ENCODE measurements at regions not wholly inside any gene's neighbourhood (a gene's known extent, or its start where the extent isn't known, plus 50 kb on each side); places are given as distances from the start of the nearest gene placed in this dataset.

GRCh38 chr12:127414186-127414585 is 852.8 kb upstream of the TMEM132C start:
- TF ChIP-seq GATA3 (IDR thresholded peaks at IDR 0.05; ENCODE audit: low read depth, low read length) (no peak), GATA2 (IDR thresholded peaks at IDR 0.05; ENCODE audit: low read depth, low read length) (no peak)

All from SH-SY5Y (cell line).